Hematopoietic multipotent progenitor cell (in vitro differentiated cells): ENCODE measurements at regions not wholly inside any gene's neighbourhood (a gene's known extent, or its start where the extent isn't known, plus 50 kb on each side); places are given as distances from the start of the nearest gene placed in this dataset.
"Not testable (repeated sequence)": the region's sequence is repeated elsewhere in the genome, so short reads cannot be mapped to it uniquely, and the experiment has no call there.

ENCODE experiments used
- DNase-seq, 3 donors: peaks; one replicate each; pipeline ENCODE4 v3.0.0-alpha.2; 2011 to 2015; ENCODE audit warnings: low read depth in 2 of 3, low spot score in 2 of 3

DNA sequence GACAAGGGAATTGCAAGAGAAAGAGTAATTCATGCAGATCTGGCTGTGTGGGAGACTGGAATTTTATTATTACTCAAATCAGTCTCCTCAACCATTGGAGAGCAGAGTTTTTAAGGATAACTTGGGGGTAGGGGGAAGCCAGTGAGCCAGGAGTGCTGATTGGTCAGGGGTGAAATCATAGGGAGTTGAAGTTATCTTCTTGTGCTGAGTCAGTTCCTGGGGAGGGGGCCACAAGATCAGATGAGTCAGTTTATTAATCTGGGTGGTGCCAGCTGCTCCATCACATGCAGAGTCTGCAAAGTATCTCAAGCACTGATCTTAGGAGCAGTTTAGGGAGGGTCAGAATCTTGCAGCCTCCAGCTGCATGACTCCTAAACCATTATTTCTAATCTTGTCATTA, 191.8 kb upstream of the IGF1 start:
- not testable (repeated sequence) for DNase-seq

GRCh38 chr12:102669056-102669455, 188.7 kb upstream of the IGF1 start:
- no peak for DNase-seq

GRCh38 chr12:102666176-102666575, 185.8 kb upstream of the IGF1 start:
- not testable (repeated sequence) for DNase-seq

- DNase-seq: no peak
These were observed 179.0 kb upstream of the IGF1 start for GRCh38 chr12:102659200-102659911.

- DNase-seq: no peak
These were observed 173.0 kb upstream of the IGF1 start for GRCh38 chr12:102653406-102653805.

GRCh38 chr12:102652645-102653313, 172.4 kb upstream of the IGF1 start:
- no peak for DNase-seq

DNA sequence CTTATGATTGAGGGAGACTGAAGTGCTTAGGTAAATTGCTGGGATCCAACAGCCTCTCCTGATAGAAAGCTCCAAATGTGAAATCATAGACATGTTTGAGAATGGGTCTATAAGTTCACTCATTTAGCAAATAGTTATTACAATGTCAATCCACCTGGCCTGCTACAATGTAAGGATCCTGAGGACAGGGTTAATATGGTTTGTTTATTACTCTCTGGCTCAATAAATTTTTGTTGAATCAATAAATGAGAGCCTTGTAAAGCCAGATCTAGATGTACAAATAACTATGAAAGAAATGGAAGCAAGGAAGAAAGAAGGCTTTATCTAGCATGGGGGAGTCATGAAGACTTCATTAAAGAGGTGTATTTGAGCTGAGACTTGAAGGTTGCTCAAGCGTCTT, 165.6 kb upstream of the IGF1 start:
- DNase-seq: no peak

DNA sequence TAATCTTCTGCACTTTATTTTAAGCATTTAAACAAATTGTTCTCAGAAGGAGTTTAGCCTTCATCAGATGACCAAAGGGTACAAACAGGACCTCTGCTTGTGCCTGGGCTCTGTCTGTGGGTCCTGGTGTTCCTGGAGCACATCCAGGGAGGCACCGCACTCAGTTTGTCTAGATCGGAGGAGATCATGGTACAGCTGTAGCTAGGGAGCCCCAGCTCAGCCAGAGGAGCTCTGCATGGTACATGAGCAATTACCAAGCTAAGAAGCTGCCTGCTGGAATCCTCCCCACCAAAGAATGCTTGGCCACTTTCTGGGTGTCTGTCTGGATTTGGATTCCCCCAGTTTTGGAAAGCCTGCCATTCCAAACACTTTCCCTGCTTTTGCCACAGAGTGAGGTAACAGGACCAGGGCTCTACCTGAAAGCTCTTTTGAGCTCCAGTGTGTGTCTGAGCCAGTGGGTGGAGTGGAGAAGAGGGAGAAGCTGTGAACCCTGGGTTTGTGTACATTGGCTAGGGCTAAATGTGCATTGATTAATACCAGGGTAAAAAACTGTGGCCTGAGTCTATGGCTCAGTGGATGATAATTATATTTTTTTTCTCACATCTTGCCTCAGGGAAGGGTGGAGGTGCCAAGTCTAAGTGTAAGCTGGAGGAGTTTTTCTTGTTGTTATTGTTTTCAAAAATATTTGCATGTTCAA, 163.7 kb upstream of the IGF1 start:
- DNase-seq: no peak

DNA sequence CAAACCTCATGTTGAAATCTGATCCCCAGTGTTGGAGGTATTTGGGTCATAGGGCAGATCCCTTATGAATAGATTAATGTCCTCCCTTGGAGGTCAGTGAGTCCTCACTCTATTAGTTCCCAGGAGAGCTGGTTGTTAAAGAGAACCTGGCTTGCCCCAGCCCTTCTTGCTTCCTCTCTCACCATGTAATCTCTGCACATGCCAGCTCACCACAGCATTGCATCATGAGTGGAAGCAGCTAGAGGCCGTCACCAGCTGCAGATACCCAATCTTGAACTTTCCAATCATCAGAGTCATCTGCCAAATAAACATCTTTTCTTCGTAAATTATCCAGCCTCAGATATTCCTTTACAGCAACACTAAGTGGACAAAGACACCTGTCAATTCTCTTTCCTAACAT, 161.8 kb upstream of the IGF1 start:
- no peak for DNase-seq

DNA sequence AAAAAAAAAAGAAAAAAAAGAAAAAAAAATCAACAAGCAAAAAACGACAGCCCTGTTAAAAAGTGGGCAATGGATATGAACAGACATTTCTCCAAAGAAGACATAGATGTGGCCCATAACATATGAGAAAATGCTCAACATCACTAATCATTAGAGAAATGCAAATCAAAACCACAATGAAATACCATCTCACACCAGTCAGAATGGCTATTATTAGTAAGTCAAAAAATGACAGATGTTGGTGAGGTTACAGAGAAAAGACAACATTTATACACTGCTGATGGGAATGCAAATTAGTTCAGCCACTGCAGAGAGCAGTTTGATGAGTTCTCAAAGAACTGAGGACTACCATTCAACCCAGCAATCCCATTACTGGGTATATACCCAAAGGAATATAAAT, 160.3 kb upstream of the IGF1 start:
- DNase-seq: not testable (repeated sequence)

DNA sequence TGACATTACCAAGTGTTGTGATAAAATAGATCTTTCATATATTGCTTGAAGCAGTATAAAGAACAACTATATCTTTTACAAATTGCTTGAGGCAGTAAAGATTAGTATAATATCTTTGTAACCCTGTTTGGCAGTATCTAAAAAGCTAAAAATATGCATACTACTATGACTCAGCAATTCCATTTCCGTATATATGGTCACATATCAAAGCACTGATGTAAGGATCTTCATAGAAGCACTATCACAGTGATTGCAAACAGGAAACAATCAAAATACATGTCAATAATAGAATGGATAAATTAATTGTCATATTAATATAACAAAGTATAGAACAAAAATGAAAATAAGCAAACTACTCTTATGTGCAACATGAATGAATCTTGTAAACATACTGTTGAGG, 158.4 kb upstream of the IGF1 start:
- DNase-seq: no peak

DNA sequence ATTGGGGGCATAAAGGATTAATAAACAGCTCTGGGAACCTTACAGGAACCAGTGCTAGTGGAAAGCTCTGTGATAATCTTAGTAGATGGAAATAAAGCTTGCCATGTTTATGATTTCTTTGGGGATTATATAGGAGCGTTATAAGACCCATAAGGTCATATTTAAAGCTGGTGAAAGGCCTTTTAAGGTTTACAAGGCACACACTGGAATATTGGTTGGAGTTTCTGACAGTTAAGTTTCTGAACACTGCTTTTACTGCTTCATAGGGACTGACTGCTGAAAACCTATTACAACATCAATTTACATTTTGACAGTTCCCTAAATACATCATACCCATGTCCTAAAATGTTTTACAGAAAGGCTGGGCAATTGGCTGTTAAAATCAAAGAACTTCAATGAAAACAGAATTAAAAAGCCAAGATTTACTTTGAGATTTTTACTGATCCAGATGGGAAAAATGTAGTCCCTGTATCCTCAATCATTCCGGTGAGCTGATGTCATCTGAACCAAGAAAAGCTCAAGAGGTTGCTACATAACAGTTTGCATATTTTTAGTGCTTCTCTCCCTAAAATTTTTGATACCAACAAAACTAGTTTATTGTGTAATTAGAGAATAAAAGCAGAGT, 153.7 kb upstream of the IGF1 start:
- DNase-seq: no peak

DNA sequence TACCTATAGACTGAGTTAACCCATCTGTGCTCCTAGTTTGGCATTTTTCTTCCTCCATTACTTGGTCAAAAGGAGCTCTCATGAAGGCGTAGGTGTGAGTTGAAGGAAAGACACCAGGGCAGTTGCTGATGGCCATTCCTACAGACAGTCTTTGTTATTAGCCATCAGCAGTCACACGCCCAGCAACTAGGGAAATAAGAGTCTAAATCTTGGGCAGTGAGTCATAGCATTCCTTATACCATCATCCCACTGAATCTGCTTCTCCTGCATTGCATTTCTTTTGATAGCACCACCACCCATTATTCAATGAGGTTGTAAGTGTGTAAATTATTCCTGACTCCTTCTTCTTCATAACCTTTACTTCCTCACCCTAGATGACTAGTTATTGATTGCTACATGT, 150.9 kb upstream of the IGF1 start:
- DNase-seq: no peak

GRCh38 chr12:102629262-102629888, 149.0 kb upstream of the IGF1 start:
- DNase-seq: no peak

DNA sequence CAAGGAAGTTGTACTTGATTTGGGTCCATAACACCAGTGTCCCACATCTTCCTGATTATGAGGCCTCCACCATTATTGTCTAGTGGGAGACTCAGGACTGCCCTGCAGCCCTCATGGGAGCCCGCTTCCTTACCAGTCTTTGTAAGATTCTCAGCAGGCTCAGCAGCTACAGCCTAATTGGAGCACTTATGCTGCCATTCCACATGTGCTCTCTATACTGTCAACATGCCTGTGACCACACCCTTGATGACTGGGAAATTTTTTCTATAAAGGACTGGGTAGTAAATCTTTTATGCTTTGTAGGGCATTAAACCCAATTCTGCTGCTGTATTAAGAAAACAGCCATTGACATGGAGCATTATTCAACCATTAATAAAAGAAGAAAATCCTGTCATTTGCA, 145.5 kb upstream of the IGF1 start:
- DNase-seq: no peak

GRCh38 chr12:102622618-102623017, 142.3 kb upstream of the IGF1 start:
- DNase-seq: no peak

GRCh38 chr12:102618197-102618877, 138.0 kb upstream of the IGF1 start:
- DNase-seq: no peak

GRCh38 chr12:102616692-102617091, 136.3 kb upstream of the IGF1 start:
- no peak for DNase-seq

- no peak for DNase-seq
These were observed 131.6 kb upstream of the IGF1 start for GRCh38 chr12:102611995-102612394.

GRCh38 chr12:102609996-102610395, 129.6 kb upstream of the IGF1 start:
- no peak for DNase-seq
